ENCODE measurements at regions not wholly inside any gene's neighbourhood (a gene's known extent, or its start where the extent isn't known, plus 50 kb on each side); places are given as distances from the start of the nearest gene placed in this dataset.

- Histone ChIP-seq H3K79me1 (ENCODE audit: low read depth, low read length) (no peaks in the 10 kb centered on the region), H4K91ac (replicated peaks; ENCODE audit: insufficient read length, low read length) (no peak overlapping the region), H3K4me3 (ENCODE audit: extremely low read depth in 1 of 4, insufficient read depth in 2 of 4, low read depth in 3 of 4, low read length in 4 of 4) (no peak overlapping the region), H3K14ac (ENCODE audit: insufficient read length) (no peak overlapping the region), H2AFZ (ENCODE audit: low read length) (no peak overlapping the region), H3K56ac (replicated peaks; ENCODE audit: insufficient read length, low read depth, low read length) (no peak overlapping the region), H2BK15ac (ENCODE audit: low read length) (no peak overlapping the region), H3K79me2 (ENCODE audit: control insufficient read depth in 1 of 2, insufficient read depth in 2 of 2, low read length in 2 of 2) (no peaks in the 10 kb centered on the region), H3K23ac (ENCODE audit: insufficient read length) (no peak overlapping the region), H3K27ac (ENCODE audit: low read depth, low read length) (no peak overlapping the region), H2AK5ac (ENCODE audit: low read depth, low read length) (no peak overlapping the region), H2BK20ac (ENCODE audit: low read length) (no peak overlapping the region), H3K9ac (replicated peaks in 1 of 4; ENCODE audit: extremely low read depth in 1 of 4, low read depth in 3 of 4, low read length in 3 of 4) (no peak overlapping the region), H3K27me3 (replicated peaks in 1 of 4; ENCODE audit: control insufficient read depth in 3 of 4, extremely low read depth in 1 of 4, insufficient read depth in 3 of 4, low read length in 3 of 4) (no peaks in the 10 kb centered on the region), H3K18ac (ENCODE audit: extremely low read depth, low read length) (no peak overlapping the region), H3K4me1 (replicated peaks in 1 of 4; ENCODE audit: control insufficient read depth in 3 of 4, insufficient read depth in 4 of 4, low read length in 3 of 4) (peaks cover 0 to 4% (median 1%) of the 10 kb centered on the region in 4 experiments; a peak in 4 of 7 replicates), H3K9me3 (ENCODE audit: insufficient read depth in 2 of 2, low read depth in 1 of 2, low read length in 1 of 2) (no peaks in the 10 kb centered on the region; a peak in 1 of 4 replicates), H2BK5ac (ENCODE audit: low read depth, low read length) (no peak overlapping the region), H2BK120ac (replicated peaks; ENCODE audit: low read depth, low read length) (no peak overlapping the region), H3K36me3 (ENCODE audit: control insufficient read depth in 2 of 4, insufficient read depth in 4 of 4, low read length in 3 of 4) (no peaks in the 10 kb centered on the region), H3K4me2 (ENCODE audit: insufficient read depth in 1 of 2, low read depth in 2 of 2, low read length in 2 of 2) (no peak overlapping the region), H4K20me1 (replicated peaks in 1 of 2; ENCODE audit: control insufficient read depth in 1 of 2, insufficient read depth in 2 of 2, low read length in 2 of 2) (no peaks in the 10 kb centered on the region), H3K23me2 (ENCODE audit: low read depth, low read length) (no peaks in the 10 kb centered on the region), H4K5ac (ENCODE audit: insufficient read length, low read depth, low read length) (no peak overlapping the region), H3K4ac (replicated peaks; ENCODE audit: insufficient read length, low read depth, low read length) (no peak overlapping the region), H2BK12ac (ENCODE audit: low read depth, low read length) (no peak overlapping the region), H4K8ac (ENCODE audit: extremely low read depth, insufficient read depth, low read length) (no peak overlapping the region)
- ChIA-PET POLR2A (ENCODE audit: partially characterized antibody) (no interaction called here), CTCF (ENCODE audit: partially characterized antibody) (no interaction called here)
- DNase-seq (ENCODE audit: low read depth in 1 of 2, low spot score in 2 of 2), result no peak
- WGBS, 2 experiments (ENCODE audit: extremely low coverage in 1 of 2, insufficient coverage in 1 of 2, insufficient read length in 1 of 2, insufficient replicate concordance in 2 of 2, low coverage in 1 of 2, low lambda C conversion rate in 2 of 2, missing lambda C conversion rate in 1 of 2), result 80% methylated on average over 2 of the region's 2 CpGs; no CpG with 5 or more reads in 1 of the 2 experiments
- no peak for FAIRE-seq
- TF ChIP-seq YY1 (IDR thresholded peaks at IDR 0.05; ENCODE audit: low read depth, low read length) (no peak), ASH2L (IDR thresholded peaks at IDR 0.05; ENCODE audit: low read length) (no peak), SP2 (IDR thresholded peaks at IDR 0.05; ENCODE audit: low read length) (no peak), EGR1 (IDR thresholded peaks at IDR 0.05; ENCODE audit: borderline replicate concordance, low read depth, low read length) (no peak), CTCF (IDR thresholded peaks at IDR 0.05; ENCODE audit: control extremely low read depth in 1 of 3, insufficient read depth in 1 of 3, low read depth in 1 of 3, low read length in 3 of 3) (no peak), PHF8 (conservative IDR thresholded peaks at IDR 0.05; ENCODE audit: low read depth, low read length) (no peak), CBX5 (IDR thresholded peaks at IDR 0.05; ENCODE audit: low read depth, low read length) (no peak), POLR2AphosphoS5 (IDR thresholded peaks at IDR 0.05; ENCODE audit: low read depth, low read length) (no peak), RXRA (IDR thresholded peaks at IDR 0.05; ENCODE audit: insufficient read depth, low read depth, low read length) (no peak), SIRT6 (IDR thresholded peaks at IDR 0.05; ENCODE audit: low read length) (no peak), CBX8 (IDR thresholded peaks at IDR 0.05; ENCODE audit: borderline replicate concordance, low read depth, low read length) (no peak), BACH1 (IDR thresholded peaks at IDR 0.05; ENCODE audit: low read length) (no peak)
Measured at GRCh38 chr4:14336656-14337055, 665.6 kb upstream of the CPEB2 start.

All from H1 (cell line).